ENCODE measurements at regions not wholly inside any gene's neighbourhood (a gene's known extent, or its start where the extent isn't known, plus 50 kb on each side); places are given as distances from the start of the nearest gene placed in this dataset.
"Not testable (repeated sequence)": the region's sequence is repeated elsewhere in the genome, so short reads cannot be mapped to it uniquely, and the experiment has no call there.

- TF ChIP-seq, protein P1, sequence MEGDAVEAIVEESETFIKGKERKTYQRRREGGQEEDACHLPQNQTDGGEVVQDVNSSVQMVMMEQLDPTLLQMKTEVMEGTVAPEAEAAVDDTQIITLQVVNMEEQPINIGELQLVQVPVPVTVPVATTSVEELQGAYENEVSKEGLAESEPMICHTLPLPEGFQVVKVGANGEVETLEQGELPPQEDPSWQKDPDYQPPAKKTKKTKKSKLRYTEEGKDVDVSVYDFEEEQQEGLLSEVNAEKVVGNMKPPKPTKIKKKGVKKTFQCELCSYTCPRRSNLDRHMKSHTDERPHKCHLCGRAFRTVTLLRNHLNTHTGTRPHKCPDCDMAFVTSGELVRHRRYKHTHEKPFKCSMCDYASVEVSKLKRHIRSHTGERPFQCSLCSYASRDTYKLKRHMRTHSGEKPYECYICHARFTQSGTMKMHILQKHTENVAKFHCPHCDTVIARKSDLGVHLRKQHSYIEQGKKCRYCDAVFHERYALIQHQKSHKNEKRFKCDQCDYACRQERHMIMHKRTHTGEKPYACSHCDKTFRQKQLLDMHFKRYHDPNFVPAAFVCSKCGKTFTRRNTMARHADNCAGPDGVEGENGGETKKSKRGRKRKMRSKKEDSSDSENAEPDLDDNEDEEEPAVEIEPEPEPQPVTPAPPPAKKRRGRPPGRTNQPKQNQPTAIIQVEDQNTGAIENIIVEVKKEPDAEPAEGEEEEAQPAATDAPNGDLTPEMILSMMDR (IDR thresholded peaks at IDR 0.05; ENCODE audit: borderline replicate concordance, control extremely low read depth, extremely low read depth, insufficient read depth, missing control alignments), result no peak
- peak; percentile 17 for DNase-seq (ENCODE audit: low spot score)
- in situ Hi-C loops (cut with MboI; ENCODE audit: low sequenced_read_pairs, unreplicated experiment), result no loop called here
Measured at GRCh38 chr9:86485359-86485758, 131.1 kb upstream of the TUT7 start.

- in situ Hi-C loops (cut with MboI; ENCODE audit: low sequenced_read_pairs, unreplicated experiment), result no loop called here
- no peak for DNase-seq (ENCODE audit: low spot score)
- TF ChIP-seq, protein P1 (IDR thresholded peaks at IDR 0.05; ENCODE audit: borderline replicate concordance, control extremely low read depth, extremely low read depth, insufficient read depth, missing control alignments), result no peak
Measured at GRCh38 chr9:86483496-86483895, 129.3 kb upstream of the TUT7 start.

DNA sequence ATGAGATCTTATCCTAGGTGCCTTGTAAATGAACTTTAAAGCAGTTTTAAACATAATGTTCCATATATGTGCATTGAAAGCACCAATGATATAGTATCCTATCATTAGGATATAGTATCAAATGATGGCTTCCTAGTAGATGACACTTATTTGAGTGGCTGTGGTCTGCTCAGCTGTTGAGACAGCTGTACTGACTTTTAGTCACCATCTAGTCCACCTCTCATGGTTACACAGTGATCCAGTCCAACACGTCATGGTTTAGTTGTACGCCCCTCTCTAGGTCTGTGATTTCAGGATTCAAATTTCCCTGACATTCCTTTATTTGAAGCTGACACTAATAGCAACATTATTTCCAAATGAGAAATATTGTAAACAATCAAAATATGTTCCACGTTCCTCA, 127.3 kb upstream of the TUT7 start:
- TF ChIP-seq, protein P1 (IDR thresholded peaks at IDR 0.05; ENCODE audit: borderline replicate concordance, control extremely low read depth, extremely low read depth, insufficient read depth, missing control alignments), result no peak
- in situ Hi-C loops (cut with MboI; ENCODE audit: low sequenced_read_pairs, unreplicated experiment), result no loop called here
- no peak for DNase-seq (ENCODE audit: low spot score)

DNA sequence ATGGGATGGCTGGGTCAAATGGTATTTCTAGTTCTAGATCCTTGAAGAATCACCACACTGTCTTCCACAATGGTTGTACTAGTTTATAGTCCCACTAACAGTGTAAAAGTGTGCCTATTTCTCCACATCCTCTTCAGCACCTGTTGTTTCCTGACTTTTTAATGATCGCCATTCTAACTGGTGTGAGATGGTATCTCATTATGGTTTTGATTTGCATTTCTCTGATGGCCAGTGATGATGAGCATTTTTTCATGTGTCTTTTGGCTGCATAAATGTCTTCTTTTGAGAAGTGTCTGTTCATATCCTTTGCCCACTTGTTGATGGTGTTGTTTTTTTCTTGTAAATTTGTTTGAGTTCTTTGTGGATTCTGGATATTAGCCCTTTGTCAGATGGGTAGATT, 121.0 kb upstream of the TUT7 start:
- DNase-seq (ENCODE audit: low spot score); in situ Hi-C loops (cut with MboI; ENCODE audit: low sequenced_read_pairs, unreplicated experiment): not testable (repeated sequence)

DNA sequence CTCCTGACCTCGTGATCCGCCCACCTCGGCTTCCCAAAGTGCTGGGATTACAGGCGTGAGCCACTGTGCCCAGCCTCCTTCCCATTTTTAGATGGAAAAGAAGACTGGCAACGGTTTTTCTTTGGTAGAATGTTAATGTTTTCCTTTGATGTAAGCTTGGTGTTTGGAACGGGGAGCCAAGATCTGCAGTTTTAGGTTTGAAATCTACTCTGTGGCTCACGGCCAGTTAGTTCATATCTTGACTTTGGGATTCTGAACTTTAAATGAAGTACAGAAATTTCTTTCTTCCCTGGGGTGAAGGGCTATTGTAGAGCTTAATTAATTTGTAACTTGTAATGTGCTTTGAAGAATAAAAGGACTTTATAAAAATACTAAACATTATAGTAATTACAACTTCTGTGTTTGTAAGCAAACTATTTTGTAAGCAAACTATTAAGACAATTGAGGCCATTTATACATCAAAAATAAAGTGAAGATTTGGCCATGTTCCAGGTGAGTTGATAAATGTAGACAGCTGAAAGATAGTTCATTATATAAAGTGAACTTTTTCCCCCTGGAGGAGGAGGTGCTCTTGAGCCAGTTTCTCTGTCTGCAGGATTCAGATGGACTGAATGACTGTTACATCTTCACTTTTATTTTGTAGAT, 117.1 kb upstream of the TUT7 start:
- DNase-seq (ENCODE audit: low spot score), result no peak
- in situ Hi-C loops (cut with MboI; ENCODE audit: low sequenced_read_pairs, unreplicated experiment), result no loop called here
- TF ChIP-seq, protein P1 (IDR thresholded peaks at IDR 0.05; ENCODE audit: borderline replicate concordance, control extremely low read depth, extremely low read depth, insufficient read depth, missing control alignments), result no peak

DNA sequence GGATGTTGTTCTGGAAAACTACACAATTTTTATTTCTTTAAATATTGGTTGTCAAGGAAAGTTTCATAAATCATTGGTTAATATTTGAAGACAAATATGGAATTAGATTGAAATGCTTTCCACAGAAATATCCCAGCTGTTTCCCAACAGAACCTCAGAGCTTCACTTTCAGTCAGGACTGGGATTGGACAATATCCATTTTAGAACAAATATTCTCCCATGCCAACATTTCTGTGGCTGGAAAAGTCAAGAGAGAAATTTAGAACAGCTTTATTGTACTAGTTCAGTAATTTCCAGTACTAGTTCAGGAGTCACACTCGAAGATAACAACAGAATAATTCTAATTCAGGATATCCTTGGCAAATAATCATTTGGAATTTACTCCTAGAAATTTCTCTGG, 116.1 kb upstream of the TUT7 start:
- TF ChIP-seq, protein P1 (IDR thresholded peaks at IDR 0.05; ENCODE audit: borderline replicate concordance, control extremely low read depth, extremely low read depth, insufficient read depth, missing control alignments), result no peak
- DNase-seq (ENCODE audit: low spot score), result no peak
- in situ Hi-C loops (cut with MboI; ENCODE audit: low sequenced_read_pairs, unreplicated experiment), result no loop called here

- no peak for DNase-seq (ENCODE audit: low spot score)
- TF ChIP-seq, protein P1 (IDR thresholded peaks at IDR 0.05; ENCODE audit: borderline replicate concordance, control extremely low read depth, extremely low read depth, insufficient read depth, missing control alignments), result no peak
- in situ Hi-C loops (cut with MboI; ENCODE audit: low sequenced_read_pairs, unreplicated experiment), result no loop called here
Measured at GRCh38 chr9:86469476-86470250, 115.5 kb upstream of the TUT7 start.

Data from GM13976 (cell line).